ENCODE measurements at regions not wholly inside any gene's neighbourhood (a gene's known extent, or its start where the extent isn't known, plus 50 kb on each side); places are given as distances from the start of the nearest gene placed in this dataset.

DNA sequence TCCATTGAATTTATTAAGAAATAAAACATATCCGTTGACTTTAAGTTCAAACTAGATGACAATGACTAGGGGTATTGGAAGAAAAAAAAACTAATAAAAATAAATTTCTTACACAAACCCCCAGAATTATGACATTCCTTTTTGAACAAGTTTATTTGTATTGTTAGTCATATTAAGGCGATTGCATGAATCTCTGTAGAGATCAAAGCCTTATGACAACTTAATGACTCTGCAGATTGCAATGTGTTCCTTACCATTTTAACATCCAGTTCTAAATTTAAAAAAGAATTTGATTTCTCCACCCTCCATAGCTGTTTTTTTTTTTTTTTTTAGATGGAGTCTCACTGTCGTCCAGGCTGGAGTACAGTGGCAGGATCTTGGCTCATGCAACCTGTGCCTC is 189.8 kb upstream of the CEP162 start:
- no peak overlapping the region for H3K4me3 ChIP-seq
- H3K4me1 ChIP-seq = no peaks in the 10 kb centered on the region
- no peak for TF ChIP-seq Cebpa-rat (IDR thresholded peaks at IDR 0.05)
- H3K9ac ChIP-seq = no peak overlapping the region
- H4K20me1 ChIP-seq = no peaks in the 10 kb centered on the region
- H3K36me3 ChIP-seq = no peaks in the 10 kb centered on the region
- H3K27ac ChIP-seq = no peak overlapping the region
- H3K27me3 ChIP-seq = no peaks in the 10 kb centered on the region
- no peak overlapping the region for H3K4me2 ChIP-seq
- H3K9me3 ChIP-seq (replicated peaks in 1 of 11) = no peaks in the 10 kb centered on the region

DNA sequence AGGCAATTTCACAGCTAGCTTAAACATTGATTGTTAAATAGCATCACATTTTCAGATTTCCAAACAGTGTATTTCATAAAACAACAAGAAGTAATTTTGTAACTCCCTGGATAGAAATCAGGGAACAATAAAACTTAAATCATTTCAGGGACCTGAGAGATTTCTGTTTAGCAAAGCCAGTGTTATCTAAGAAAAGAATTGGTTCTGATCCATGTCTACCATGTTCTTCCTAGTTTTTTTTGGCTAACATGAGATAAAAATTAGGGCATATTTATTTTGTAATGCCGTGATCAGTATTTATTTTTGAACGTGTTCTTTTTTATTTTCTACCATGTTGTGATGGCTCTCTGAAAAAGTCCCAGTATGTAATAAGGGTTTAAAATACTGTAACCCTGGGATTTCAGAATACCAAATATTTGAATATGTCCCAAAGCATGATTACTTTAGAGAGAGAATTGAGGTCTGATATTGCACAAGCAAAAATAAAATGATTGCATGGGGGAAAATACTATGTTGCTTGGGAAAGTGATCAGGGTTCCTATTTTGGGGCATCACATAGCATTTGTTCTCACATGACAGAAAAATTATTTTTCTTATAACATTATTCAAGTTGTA is 188.7 kb upstream of the CEP162 start:
- H3K4me2 ChIP-seq = no peak overlapping the region
- H3K4me1 ChIP-seq = no peaks in the 10 kb centered on the region
- H3K4me3 ChIP-seq = no peak overlapping the region
- no peak overlapping the region for H3K27ac ChIP-seq
- H3K27me3 ChIP-seq = no peaks in the 10 kb centered on the region
- no peaks in the 10 kb centered on the region for H3K36me3 ChIP-seq
- no peaks in the 10 kb centered on the region for H3K9me3 ChIP-seq (replicated peaks in 1 of 11)
- H4K20me1 ChIP-seq = no peaks in the 10 kb centered on the region
- TF ChIP-seq Cebpa-rat (IDR thresholded peaks at IDR 0.05) = no peak
- no peak overlapping the region for H3K9ac ChIP-seq

DNA sequence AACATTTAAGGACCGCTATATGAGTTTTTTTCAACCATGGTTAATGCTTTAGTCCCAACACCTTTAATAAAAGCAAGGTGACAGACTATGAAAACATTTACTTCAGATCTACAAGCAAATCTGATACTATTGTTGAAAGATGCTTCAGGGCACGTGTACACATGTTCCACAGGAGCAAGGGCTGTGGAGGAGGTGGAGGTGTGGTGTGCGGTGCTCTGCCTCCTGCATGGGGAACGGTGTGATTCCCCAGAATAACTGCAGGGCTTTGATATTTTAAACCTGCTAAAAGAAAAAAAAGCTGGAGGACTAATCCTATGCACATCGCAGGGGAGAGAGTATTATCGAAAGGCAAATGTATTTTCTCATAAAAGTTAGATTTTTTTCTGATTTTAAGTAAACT is 188.1 kb upstream of the CEP162 start:
- Histone ChIP-seq H3K9me3 (replicated peaks in 1 of 11) (no peaks in the 10 kb centered on the region), H3K36me3 (no peaks in the 10 kb centered on the region), H3K9ac (no peak overlapping the region), H3K4me2 (no peak overlapping the region), H4K20me1 (no peaks in the 10 kb centered on the region), H3K4me1 (no peaks in the 10 kb centered on the region), H3K27ac (no peak overlapping the region), H3K4me3 (no peak overlapping the region), H3K27me3 (no peaks in the 10 kb centered on the region)
- no peak for TF ChIP-seq Cebpa-rat (IDR thresholded peaks at IDR 0.05)

DNA sequence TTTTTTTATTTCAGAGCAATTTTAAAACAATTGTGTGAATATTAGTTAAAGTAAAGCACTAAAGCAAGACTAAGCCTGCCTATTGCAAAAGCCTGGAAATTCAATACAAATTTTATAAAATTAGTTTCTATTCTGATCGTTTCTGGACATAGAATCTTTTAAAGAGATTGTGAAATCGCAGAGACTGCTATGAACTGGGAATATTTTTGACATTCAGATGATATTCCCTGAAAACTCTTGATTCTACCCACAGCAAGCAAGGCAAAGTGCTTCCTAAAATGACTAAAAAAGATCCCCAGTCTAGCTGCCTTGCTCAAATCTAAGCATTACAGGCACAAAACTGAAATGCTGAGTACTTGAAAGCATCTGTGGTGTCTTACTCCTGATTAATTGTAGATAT is 187.6 kb upstream of the CEP162 start:
- TF ChIP-seq Cebpa-rat (IDR thresholded peaks at IDR 0.05) = no peak
- Histone ChIP-seq H3K27ac (no peak overlapping the region), H3K9ac (no peak overlapping the region), H3K4me3 (no peak overlapping the region), H3K36me3 (no peaks in the 10 kb centered on the region), H3K4me1 (no peaks in the 10 kb centered on the region), H4K20me1 (no peaks in the 10 kb centered on the region), H3K27me3 (no peaks in the 10 kb centered on the region), H3K4me2 (no peak overlapping the region), H3K9me3 (replicated peaks in 1 of 11) (no peaks in the 10 kb centered on the region)

DNA sequence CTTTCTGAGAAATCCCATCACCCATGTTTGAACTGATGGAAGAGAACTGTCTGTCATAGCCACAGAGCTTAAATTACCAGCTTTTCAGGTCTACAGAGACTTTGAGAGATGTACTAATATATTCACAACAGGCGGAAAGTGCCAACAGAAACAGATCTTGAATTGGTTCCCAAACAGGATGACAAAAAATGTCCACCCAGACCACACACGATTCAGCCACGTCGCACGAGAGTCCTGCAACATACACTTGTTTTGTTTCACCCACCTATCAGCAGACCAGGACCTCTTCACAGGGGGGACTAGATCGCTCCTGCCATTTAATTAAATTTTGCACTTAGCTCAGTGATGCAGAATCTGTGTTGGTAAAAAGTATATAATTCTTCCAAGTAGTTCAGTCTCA is 187.1 kb upstream of the CEP162 start:
- no peaks in the 10 kb centered on the region for H3K36me3 ChIP-seq
- no peaks in the 10 kb centered on the region for H3K9me3 ChIP-seq (replicated peaks in 1 of 11)
- no peak overlapping the region for H3K27ac ChIP-seq
- H3K27me3 ChIP-seq = no peaks in the 10 kb centered on the region
- H3K9ac ChIP-seq = no peak overlapping the region
- H3K4me3 ChIP-seq = no peak overlapping the region
- TF ChIP-seq Cebpa-rat (IDR thresholded peaks at IDR 0.05) = no peak
- no peak overlapping the region for H3K4me2 ChIP-seq
- no peaks in the 10 kb centered on the region for H3K4me1 ChIP-seq
- H4K20me1 ChIP-seq = no peaks in the 10 kb centered on the region

DNA sequence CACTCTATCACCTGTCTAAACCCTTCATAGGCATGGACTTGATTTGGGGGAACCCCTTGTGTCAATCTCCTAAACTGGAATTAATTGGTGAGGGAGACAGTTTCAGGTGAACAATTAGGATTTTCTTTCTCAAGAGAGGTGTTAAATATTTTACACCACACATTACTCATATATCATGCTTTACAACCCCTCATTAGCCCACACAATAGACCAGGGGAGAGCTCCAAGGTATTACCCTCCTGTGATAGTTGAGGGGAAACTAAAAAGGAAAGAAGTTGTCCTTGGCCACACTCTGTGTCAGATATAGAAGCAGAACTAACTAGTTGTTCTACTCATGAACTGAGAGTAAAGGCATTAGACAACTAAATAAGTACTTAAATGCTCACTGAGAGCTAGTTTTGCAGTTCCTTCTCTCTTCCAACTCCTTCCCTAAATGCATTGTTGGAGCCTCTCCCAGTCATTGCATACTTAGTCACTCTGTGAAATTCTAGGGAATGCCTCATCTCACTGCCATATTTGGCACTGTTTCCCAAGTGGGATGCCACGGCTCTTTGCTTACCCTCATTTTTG is 183.7 kb upstream of the CEP162 start:
- no peak for TF ChIP-seq Cebpa-rat (IDR thresholded peaks at IDR 0.05)
- Histone ChIP-seq H3K27me3 (no peaks in the 10 kb centered on the region), H3K4me1 (no peaks in the 10 kb centered on the region), H3K36me3 (no peaks in the 10 kb centered on the region), H4K20me1 (no peaks in the 10 kb centered on the region), H3K4me3 (no peak overlapping the region), H3K9me3 (replicated peaks in 1 of 11) (no peaks in the 10 kb centered on the region), H3K4me2 (no peak overlapping the region), H3K27ac (no peak overlapping the region), H3K9ac (no peak overlapping the region)

DNA sequence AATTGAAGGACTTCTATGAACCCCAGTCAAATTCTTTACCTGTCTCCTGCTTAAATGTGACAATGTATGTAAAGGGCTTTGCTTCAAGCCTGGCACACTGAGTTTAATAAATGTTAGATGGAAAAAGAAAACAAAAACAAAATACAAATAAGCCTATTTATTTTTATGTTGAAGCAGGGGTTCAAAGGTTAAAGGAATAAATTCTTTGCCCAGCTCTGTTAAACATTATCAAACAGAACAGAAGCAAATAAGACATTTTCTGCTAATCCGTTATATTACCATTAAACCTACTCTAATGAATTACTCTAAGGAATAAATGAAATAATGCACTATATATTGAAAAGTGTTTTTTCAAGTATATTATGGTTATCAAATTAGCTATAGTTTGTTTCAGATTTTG is 182.5 kb upstream of the CEP162 start:
- no peak overlapping the region for H3K9ac ChIP-seq
- no peaks in the 10 kb centered on the region for H3K27me3 ChIP-seq
- H3K36me3 ChIP-seq = no peaks in the 10 kb centered on the region
- no peaks in the 10 kb centered on the region for H4K20me1 ChIP-seq
- H3K4me2 ChIP-seq = no peak overlapping the region
- no peak for TF ChIP-seq Cebpa-rat (IDR thresholded peaks at IDR 0.05)
- H3K4me1 ChIP-seq = no peaks in the 10 kb centered on the region
- H3K4me3 ChIP-seq = no peak overlapping the region
- no peak overlapping the region for H3K27ac ChIP-seq
- H3K9me3 ChIP-seq (replicated peaks in 1 of 11) = no peaks in the 10 kb centered on the region

DNA sequence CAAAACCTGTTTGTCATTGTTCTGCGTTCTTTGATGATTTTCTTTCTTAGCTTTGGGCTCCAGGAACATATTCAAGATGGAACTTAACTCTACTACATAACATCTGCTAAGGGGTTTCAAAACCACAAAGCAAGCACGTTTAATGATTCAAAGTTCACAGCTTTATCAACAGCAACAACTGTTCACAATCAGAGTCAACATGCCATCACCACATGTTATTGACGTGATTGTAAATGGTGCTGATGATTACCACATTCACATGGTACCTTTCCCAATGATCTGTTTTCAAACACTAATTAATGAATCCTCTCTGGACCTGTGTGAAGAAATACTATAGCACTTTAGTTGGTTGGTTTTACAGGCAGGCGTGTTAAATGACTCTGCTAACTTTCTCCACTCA is 180.6 kb upstream of the CEP162 start:
- H3K4me2 ChIP-seq = no peak overlapping the region
- H3K9me3 ChIP-seq (replicated peaks in 1 of 11) = no peaks in the 10 kb centered on the region
- H3K4me3 ChIP-seq = no peak overlapping the region
- no peaks in the 10 kb centered on the region for H3K4me1 ChIP-seq
- no peak for TF ChIP-seq Cebpa-rat (IDR thresholded peaks at IDR 0.05)
- H3K27me3 ChIP-seq = no peaks in the 10 kb centered on the region
- no peak overlapping the region for H3K27ac ChIP-seq
- H3K9ac ChIP-seq = no peak overlapping the region
- H3K36me3 ChIP-seq = no peaks in the 10 kb centered on the region
- no peaks in the 10 kb centered on the region for H4K20me1 ChIP-seq

DNA sequence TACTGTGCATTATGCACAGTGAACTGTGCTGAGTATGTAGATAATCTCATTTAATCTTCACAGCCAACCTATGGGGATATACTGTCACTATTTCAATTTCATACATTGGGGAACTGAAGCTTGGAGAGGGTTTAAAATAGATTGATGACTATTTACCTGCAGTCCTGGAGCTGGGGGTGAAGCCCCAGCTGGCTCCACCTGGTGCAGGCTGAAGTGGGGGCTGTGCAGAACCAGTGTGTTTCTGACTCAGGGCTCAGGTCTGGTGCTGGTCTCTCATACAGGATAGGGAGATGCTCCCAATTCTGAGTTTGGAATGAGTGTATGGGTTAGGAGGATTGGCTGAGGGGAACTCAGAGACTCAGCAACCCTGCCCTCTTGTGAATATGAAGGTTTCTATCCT is 176.1 kb upstream of the CEP162 start:
- no peaks in the 10 kb centered on the region for H4K20me1 ChIP-seq
- H3K4me2 ChIP-seq = no peak overlapping the region
- H3K9me3 ChIP-seq (replicated peaks in 1 of 11) = no peaks in the 10 kb centered on the region
- H3K36me3 ChIP-seq = no peaks in the 10 kb centered on the region
- H3K27ac ChIP-seq = no peak overlapping the region
- TF ChIP-seq Cebpa-rat (IDR thresholded peaks at IDR 0.05) = no peak
- no peak overlapping the region for H3K4me3 ChIP-seq
- H3K9ac ChIP-seq = no peak overlapping the region
- peaks cover 0 to 26% (median 0%) of the 10 kb centered on the region in 10 experiments; a peak in 6 of 20 replicates for H3K4me1 ChIP-seq
- H3K27me3 ChIP-seq = no peaks in the 10 kb centered on the region

DNA sequence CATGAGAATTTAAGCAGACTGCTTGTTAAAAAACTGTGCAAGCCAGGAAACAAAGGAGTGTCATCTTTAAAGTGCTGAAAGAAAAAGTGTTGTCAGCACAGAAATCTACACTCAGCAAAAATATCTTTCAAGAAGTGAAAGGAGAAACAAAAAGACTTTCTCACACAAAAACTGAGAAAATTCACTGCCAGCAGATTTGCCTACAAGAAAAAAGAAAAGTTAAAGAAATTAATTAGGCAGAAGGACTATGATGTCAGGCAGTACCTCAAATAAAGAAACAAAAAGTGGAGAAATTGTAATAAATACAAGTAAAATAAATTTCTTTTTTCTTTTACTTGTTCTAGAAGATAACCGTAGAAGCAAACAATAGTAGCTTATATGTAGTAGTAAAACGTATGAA is 171.6 kb upstream of the CEP162 start:
- no peaks in the 10 kb centered on the region for H3K9me3 ChIP-seq (replicated peaks in 1 of 11)
- no peak overlapping the region for H3K9ac ChIP-seq
- H3K36me3 ChIP-seq = no peaks in the 10 kb centered on the region
- H3K27me3 ChIP-seq = no peaks in the 10 kb centered on the region
- no peaks in the 10 kb centered on the region for H4K20me1 ChIP-seq
- peaks cover 0 to 40% (median 0%) of the 10 kb centered on the region in 10 experiments; a peak in 6 of 20 replicates for H3K4me1 ChIP-seq
- H3K4me3 ChIP-seq = no peak overlapping the region
- peak overlapping the region in 3 of 11 experiments; percentile 26 to 61 (median 53); a peak in 4 of 22 replicates for H3K4me2 ChIP-seq
- peak overlapping the region in 2 of 11 experiments; percentile 2 to 32; a peak in 2 of 22 replicates for H3K27ac ChIP-seq
- no peak for TF ChIP-seq Cebpa-rat (IDR thresholded peaks at IDR 0.05)
